HUES48 (cell line): ENCODE measurements at regions not wholly inside any gene's neighbourhood (a gene's known extent, or its start where the extent isn't known, plus 50 kb on each side); places are given as distances from the start of the nearest gene placed in this dataset.

Experiments
- H3K27ac ChIP-seq: one replicate; pipeline ENCODE4 v1.7.0; 2013; ENCODE audit warnings: low read depth, low read length, inconsistent platforms
- H3K27me3 ChIP-seq: 2 replicates; pipeline ENCODE4 v1.6.1; 2013; ENCODE audit warnings: mild to moderate bottlenecking, low read length; ENCODE audit not compliant: control insufficient read depth, insufficient read depth
- H3K36me3 ChIP-seq: 2 replicates; pipeline ENCODE4 v1.6.1; 2013; ENCODE audit warnings: low read length; ENCODE audit not compliant: control insufficient read depth, insufficient read depth
- H3K4me1 ChIP-seq: 2 replicates; pipeline ENCODE4 v1.6.1; 2013; ENCODE audit warnings: mild to moderate bottlenecking, low read length; ENCODE audit not compliant: control insufficient read depth, insufficient read depth
- H3K4me3 ChIP-seq: 2 replicates; pipeline ENCODE4 v1.5.1; 2013; ENCODE audit warnings: mild to moderate bottlenecking, low read depth, low read length
- H3K9ac ChIP-seq: 2 replicates; pipeline ENCODE4 v1.6.1; 2013; ENCODE audit warnings: mild to moderate bottlenecking, low read depth, low read length, moderate library complexity
- H3K9me3 ChIP-seq: 2 replicates; pipeline ENCODE4 v1.6.1; 2013; ENCODE audit warnings: low read length; ENCODE audit not compliant: control insufficient read depth, insufficient read depth

DNA sequence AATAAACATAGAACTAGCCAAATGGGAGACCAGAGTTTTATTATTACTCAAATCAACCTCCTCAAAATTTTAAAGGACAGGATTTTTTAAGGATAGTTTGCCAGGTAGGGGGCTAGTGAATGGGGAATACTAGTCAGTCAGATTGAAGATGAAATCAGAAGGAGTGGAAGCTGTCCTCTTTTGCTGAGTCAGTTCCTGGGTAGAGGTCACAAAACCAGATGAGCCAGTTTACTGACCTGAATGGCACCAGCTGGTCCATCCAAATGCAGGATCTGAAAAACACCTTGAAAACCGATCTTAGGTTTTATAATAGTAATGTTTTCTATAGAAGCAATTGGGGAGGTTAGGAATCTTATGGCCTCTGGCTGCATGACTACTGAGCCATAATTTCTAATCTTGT lies 558.2 kb downstream of the PKHD1 start:
- Histone ChIP-seq H3K27me3 (no peaks in the 10 kb centered on the region), H3K36me3 (no peaks in the 10 kb centered on the region), H3K9ac (no peak overlapping the region), H3K4me3 (no peak overlapping the region), H3K27ac (no peak overlapping the region), H3K9me3 (no peaks in the 10 kb centered on the region), H3K4me1 (peaks cover 3% of the 10 kb centered on the region; the same call in 1 of the 2 replicates)

DNA sequence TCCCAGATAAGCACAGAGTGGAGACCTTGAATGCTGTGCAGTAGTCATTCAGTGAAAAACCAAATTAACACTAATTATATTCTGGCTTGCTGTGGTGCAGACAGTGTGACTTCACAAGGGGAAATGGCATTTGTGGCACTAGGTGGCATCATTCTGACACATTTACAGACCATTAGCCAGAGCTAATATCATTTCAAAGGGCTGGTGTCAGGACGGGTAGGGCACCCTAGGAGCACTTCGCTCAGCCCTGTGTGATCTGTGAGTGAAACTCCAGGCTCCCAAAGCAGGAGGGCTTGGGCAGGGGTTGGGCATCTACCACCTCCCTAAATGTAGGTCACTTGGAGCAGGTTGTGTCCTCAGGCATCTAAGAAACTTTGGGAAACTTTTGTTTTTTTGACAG lies 555.8 kb downstream of the PKHD1 start:
- Histone ChIP-seq H3K4me3 (no peak overlapping the region), H3K4me1 (peaks cover 9% of the 10 kb centered on the region; the same call in 1 of the 2 replicates), H3K9me3 (no peaks in the 10 kb centered on the region), H3K27ac (no peak overlapping the region), H3K9ac (no peak overlapping the region), H3K36me3 (no peaks in the 10 kb centered on the region), H3K27me3 (no peaks in the 10 kb centered on the region)

DNA sequence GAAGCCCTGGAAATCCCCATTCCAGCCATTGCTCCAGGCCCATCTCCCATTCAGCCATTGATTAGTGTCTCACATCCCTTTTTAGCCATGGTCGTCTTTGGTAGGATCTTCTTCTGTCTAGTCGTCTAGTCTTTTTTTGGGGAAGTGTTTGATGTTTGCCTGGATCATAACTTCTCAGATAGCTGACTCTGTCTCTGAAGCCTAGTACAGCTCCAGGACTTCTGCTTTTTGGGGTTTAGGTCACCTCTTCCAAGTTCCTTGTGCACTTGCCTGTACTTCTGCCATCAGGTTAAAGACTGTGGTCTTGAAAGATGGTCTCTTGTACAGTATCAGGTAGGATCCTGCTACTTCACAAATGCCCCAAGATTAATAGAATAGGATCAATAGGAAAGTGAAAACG lies 553.5 kb downstream of the PKHD1 start:
- Histone ChIP-seq H3K27ac (no peak overlapping the region), H3K36me3 (no peaks in the 10 kb centered on the region), H3K9me3 (no peaks in the 10 kb centered on the region), H3K9ac (no peak overlapping the region), H3K27me3 (no peaks in the 10 kb centered on the region), H3K4me3 (no peak overlapping the region), H3K4me1 (peaks cover 6% of the 10 kb centered on the region; the same call in 1 of the 2 replicates)

DNA sequence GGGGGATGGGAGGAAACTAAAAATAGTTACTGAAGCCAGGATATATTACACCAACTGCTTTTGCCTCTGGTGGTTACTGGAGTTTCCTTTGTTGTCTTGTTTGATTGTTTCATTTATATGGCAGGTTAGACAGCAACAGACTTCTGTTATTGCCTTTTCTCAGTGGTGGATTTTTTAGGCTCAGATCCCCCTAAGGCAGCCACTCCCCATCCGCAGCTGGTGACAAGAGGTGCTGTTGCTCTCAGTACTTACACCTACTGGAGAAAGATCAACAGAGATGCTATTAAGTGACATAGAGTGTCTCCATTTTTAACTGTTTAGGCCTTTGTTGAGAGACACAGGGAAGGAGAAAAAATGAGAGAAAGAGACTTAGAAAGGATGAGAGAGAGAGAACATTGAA lies 552.1 kb downstream of the PKHD1 start:
- no peak overlapping the region for H3K9ac ChIP-seq

DNA sequence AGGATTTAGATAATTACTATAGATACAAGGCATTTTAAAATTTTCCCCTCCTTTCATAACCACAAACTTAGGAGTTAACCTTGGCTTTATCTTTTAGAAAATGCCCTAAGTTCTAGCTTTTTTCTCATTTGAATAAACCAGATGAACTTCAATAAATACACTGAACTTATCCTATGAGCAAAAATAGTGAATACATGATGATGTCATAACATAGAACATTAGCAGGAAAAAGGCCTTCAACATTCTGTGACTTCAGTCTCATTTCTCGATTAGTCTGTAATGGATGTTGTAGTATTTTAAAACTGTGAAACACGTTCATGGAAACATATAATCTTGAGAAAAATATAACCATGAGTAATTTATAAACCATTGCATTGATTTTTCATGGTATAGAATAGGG lies 550.7 kb downstream of the PKHD1 start:
- no peaks in the 10 kb centered on the region for H3K9me3 ChIP-seq
- H3K27ac ChIP-seq = no peak overlapping the region
- peaks cover 6% of the 10 kb centered on the region; the same call in 1 of the 2 replicates for H3K4me1 ChIP-seq

More for the DNA sequence above, 552.1 kb downstream of the PKHD1 start:
- Histone ChIP-seq H3K27me3 (no peaks in the 10 kb centered on the region), H3K4me3 (no peak overlapping the region), H3K9me3 (no peaks in the 10 kb centered on the region), H3K4me1 (peaks cover 6% of the 10 kb centered on the region; the same call in 1 of the 2 replicates), H3K27ac (no peak overlapping the region), H3K36me3 (no peaks in the 10 kb centered on the region)

DNA sequence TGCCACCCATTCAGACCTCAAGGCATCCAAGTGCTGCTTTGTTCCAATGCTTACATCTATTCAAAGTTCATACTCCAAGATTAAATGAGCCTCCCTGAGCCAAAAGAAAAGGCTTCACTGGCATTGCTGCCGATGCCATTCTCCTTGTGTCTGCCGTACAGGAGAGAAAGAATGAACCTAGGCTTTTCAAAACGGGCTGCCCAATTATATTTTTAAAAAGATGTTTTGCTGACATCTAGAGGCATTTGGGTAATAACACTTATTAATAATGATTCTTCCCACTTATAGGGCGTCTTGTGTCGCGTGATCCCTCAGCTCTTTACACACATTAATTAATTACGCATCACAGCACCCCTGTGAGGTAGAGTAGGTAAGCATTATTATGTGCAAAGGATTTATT lies 545.6 kb downstream of the PKHD1 start:
- Histone ChIP-seq H3K9ac (no peak overlapping the region), H3K27ac (no peak overlapping the region), H3K4me1 (no peaks in the 10 kb centered on the region), H3K9me3 (no peaks in the 10 kb centered on the region), H3K27me3 (no peaks in the 10 kb centered on the region), H3K4me3 (no peak overlapping the region), H3K36me3 (no peaks in the 10 kb centered on the region)

More for the DNA sequence above, 550.7 kb downstream of the PKHD1 start:
- Histone ChIP-seq H3K9ac (no peak overlapping the region), H3K36me3 (no peaks in the 10 kb centered on the region), H3K4me3 (no peak overlapping the region), H3K27me3 (no peaks in the 10 kb centered on the region)

DNA sequence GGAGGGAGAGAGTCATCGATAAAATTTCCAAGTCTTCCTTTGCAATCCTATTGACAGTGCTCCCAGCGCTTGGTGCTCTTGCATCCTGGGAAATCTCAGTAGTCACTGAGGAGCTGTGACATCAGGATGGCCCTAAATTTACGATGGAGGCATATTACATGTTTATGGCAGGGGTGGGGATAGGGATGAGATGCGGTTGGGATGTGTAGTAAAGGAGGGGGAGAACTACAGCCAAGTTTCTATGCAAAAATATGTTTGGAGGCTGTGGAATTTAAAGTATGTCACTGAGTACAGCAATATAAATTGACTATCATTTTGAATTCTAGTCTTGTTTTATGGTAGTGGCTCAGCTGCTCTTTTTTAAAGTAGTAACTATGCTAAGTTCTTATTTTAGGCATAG lies 544.9 kb downstream of the PKHD1 start:
- Histone ChIP-seq H3K36me3 (no peaks in the 10 kb centered on the region), H3K4me1 (no peaks in the 10 kb centered on the region), H3K9ac (no peak overlapping the region), H3K27me3 (no peaks in the 10 kb centered on the region), H3K9me3 (no peaks in the 10 kb centered on the region), H3K4me3 (no peak overlapping the region), H3K27ac (no peak overlapping the region)

DNA sequence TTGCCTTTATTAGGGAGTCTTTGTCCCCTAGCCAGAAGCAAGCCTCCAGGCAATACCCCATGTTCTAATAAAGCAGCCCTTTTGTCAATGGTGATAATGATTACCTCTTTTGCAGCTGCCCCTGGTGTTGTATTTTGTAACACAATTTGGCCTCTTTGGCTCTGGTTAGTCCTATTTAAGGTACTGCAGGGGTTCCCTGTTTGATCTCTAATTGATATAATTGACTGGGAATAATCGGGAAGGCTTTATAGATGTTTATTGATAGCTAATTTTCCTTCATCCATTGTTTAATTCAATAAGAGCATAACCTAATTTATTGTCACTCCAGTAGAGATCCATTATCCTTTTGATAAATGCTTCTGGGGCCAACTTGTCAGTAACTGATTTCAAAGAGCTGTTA lies 537.2 kb downstream of the PKHD1 start:
- H3K27me3 ChIP-seq = no peaks in the 10 kb centered on the region
- no peaks in the 10 kb centered on the region for H3K9me3 ChIP-seq
- H3K4me1 ChIP-seq = 0 out of 2 replicates have a peak, but pooled peaks cover 3% of the 10 kb centered on the region
- H3K27ac ChIP-seq = no peak overlapping the region
- no peak overlapping the region for H3K9ac ChIP-seq
- no peaks in the 10 kb centered on the region for H3K36me3 ChIP-seq
- H3K4me3 ChIP-seq = no peak overlapping the region

DNA sequence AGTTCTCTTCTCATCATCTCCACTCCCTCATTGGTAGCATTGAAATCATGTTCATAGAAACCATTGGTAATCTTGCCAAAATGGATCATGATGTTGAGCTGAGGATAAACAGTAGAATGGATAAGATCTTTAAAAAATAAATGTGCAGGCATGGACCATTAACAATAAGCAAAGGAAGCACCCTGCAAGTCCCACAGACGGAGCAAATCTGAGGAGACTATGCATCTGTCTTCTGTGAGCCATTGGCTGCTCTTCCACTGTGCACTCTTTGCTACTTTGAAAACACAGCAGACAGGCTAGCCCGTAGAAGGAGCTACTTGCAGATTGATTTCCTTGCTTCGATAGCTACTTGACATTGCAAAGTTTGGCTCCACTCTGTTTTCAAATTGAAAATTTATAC lies 535.0 kb downstream of the PKHD1 start:
- 0 out of 2 replicates have a peak, but pooled peaks cover 3% of the 10 kb centered on the region for H3K4me1 ChIP-seq
- no peak overlapping the region for H3K9ac ChIP-seq
- H3K36me3 ChIP-seq = no peaks in the 10 kb centered on the region
- H3K27ac ChIP-seq = no peak overlapping the region
- H3K9me3 ChIP-seq = no peaks in the 10 kb centered on the region
- no peaks in the 10 kb centered on the region for H3K27me3 ChIP-seq
- no peak overlapping the region for H3K4me3 ChIP-seq

DNA sequence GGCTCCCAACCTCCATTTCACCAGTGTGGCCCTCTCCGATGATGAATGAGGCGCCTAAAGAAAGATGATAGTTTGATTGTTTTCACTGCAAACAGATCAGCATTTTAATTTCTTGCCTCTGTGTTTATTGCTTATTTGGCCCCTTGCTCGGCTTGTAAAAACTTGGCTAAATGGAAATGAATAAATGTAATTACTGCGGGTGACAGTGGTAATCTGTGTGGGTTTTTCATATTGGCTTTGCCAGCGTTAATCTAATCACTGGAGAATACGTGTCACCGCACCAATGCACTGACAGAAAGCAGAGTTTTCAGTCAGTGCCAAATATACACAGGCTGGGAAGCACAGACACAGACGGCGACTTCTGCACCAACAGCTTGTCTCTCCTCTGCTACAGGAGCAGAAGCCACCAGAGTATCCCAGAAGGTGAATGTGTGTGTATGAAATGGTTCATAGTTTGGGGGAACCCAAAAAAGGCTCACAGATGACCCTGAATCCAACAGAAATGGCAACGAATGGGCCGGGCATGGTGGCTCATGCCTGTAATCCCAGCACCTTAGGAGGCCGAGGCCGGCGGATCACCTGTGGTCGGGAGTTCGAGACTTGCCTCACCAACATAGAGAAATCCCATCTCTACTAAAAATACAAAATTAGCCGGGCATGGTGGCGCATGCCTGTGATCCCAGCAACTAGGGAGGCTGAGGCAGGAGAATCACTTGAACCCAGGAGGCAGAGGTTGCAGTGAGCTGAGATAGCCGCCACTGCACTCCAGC lies 534.0 kb downstream of the PKHD1 start:
- H3K4me1 ChIP-seq = 0 out of 2 replicates have a peak, but pooled peaks cover 3% of the 10 kb centered on the region
- no peak overlapping the region for H3K4me3 ChIP-seq
- no peaks in the 10 kb centered on the region for H3K27me3 ChIP-seq
- no peaks in the 10 kb centered on the region for H3K9me3 ChIP-seq
- no peak overlapping the region for H3K9ac ChIP-seq
- H3K27ac ChIP-seq = no peak overlapping the region
- H3K36me3 ChIP-seq = no peaks in the 10 kb centered on the region

DNA sequence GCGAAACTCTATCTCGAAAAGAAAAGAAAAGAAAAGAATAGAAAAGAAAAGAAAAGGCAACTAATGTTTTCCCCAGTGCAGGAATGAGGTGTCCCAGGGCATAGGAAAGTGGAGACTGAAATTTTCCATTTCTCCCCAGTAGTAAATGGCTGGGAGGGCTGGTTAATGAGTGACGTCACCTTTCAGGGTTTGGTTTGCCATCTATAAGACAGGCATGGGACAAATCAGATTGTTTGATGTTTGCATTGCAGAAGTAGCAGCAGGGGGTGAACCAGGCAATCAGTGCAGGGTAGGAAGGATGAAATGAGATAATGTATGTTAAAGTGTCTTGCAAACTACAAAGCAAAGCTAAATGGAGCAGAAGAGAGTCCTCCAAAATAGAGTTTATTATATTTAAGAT lies 533.4 kb downstream of the PKHD1 start:
- Histone ChIP-seq H3K27me3 (no peaks in the 10 kb centered on the region), H3K9ac (no peak overlapping the region), H3K4me1 (0 out of 2 replicates have a peak, but pooled peaks cover 3% of the 10 kb centered on the region), H3K4me3 (no peak overlapping the region), H3K9me3 (no peaks in the 10 kb centered on the region), H3K36me3 (no peaks in the 10 kb centered on the region), H3K27ac (no peak overlapping the region)
